ENCODE measurements at regions not wholly inside any gene's neighbourhood (a gene's known extent, or its start where the extent isn't known, plus 50 kb on each side); places are given as distances from the start of the nearest gene placed in this dataset.

DNA sequence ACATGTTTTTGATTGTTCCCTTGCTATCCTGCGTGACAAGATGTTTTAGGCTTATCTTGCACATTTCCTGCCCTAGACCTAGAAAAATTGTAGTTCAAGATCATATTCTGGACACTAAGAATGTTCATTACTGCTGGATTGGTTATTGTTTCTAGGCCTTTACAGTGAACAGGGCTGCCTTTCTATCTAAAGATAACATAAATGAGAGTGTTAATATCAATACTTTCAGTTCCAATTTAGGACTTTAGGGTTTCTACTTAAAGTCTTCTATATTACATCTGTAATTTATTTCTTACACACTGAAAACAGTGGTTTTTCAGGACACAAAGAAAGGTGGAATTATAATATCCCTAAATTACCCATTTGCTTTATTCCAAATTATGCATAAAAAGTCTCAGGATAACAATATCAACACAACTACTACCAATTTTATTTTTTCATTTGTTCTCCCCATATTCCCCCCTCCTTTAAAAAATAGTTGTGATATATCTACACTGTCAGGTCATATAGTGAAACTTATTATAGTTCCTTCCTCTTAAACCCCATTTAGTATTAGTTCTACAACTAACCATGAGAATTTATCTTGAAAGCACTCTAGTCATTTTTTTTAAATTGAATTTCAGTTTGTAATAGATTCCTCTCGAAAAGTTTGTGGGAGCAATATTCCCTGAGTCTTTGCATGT is 293.9 kb upstream of the RIOK2 start:
- Histone ChIP-seq H3K4me1 (ENCODE audit: control insufficient read depth, insufficient read depth, low read length) (no peaks in the 10 kb centered on the region), H4K8ac (ENCODE audit: low read depth in 2 of 2, low read length in 2 of 2) (no peak overlapping the region), H2BK120ac (ENCODE audit: low read depth, low read length) (no peak overlapping the region), H3K23ac (ENCODE audit: low read depth, low read length) (no peak overlapping the region), H3K79me1 (ENCODE audit: low read depth in 1 of 2, low read length in 2 of 2) (no peaks in the 10 kb centered on the region), H4K20me1 (ENCODE audit: insufficient read depth, low read length) (no peaks in the 10 kb centered on the region), H3K27ac (ENCODE audit: insufficient read depth, low read length) (no peak overlapping the region), H3K27me3 (ENCODE audit: control insufficient read depth, insufficient read depth, low read length) (no peaks in the 10 kb centered on the region), H3K9me3 (ENCODE audit: control insufficient read depth, insufficient read depth, low read length) (no peaks in the 10 kb centered on the region; the same call in 1 of the 2 replicates), H3K56ac (ENCODE audit: extremely low read depth, insufficient read depth, low read length) (no peak overlapping the region), H3K9ac (ENCODE audit: low read depth, low read length) (no peak overlapping the region), H2BK15ac (ENCODE audit: low read depth, low read length) (no peak overlapping the region), H4K91ac (ENCODE audit: insufficient read depth, low read depth, low read length) (no peak overlapping the region), H2BK5ac (ENCODE audit: low read depth, low read length, poor library complexity, severe bottlenecking) (no peak overlapping the region), H3K14ac (replicated peaks; ENCODE audit: low read depth, low read length) (no peak overlapping the region), H4K5ac (ENCODE audit: low read depth, low read length) (no peak overlapping the region), H3K4me2 (ENCODE audit: low read depth, low read length) (no peak overlapping the region), H3K18ac (ENCODE audit: low read depth, low read length) (no peak overlapping the region), H2BK20ac (ENCODE audit: low read depth, low read length) (no peak overlapping the region), H3K4ac (ENCODE audit: low read depth, low read length) (no peak overlapping the region), H2AFZ (replicated peaks; ENCODE audit: low read length, poor library complexity) (no peak overlapping the region), H3K9me1 (ENCODE audit: insufficient read depth, low read length) (no peaks in the 10 kb centered on the region), H2AK5ac (ENCODE audit: low read depth, low read length) (no peak overlapping the region), H3K36me3 (ENCODE audit: control insufficient read depth, insufficient read depth, low read length) (no peaks in the 10 kb centered on the region), H2AK9ac (replicated peaks; ENCODE audit: low read depth, low read length, poor library complexity) (no peak overlapping the region), H3K4me3 (ENCODE audit: insufficient read depth, low read depth, low read length) (no peak overlapping the region)
- ATAC-seq (ENCODE audit: low read depth): no peak
- dilution Hi-C loops (cut with HindIII; ENCODE audit: low sequenced_read_pairs, unreplicated experiment) (no loop called here), in situ Hi-C loops (cut with MboI; ENCODE audit: low sequenced_read_pairs) (no loop called here), intact Hi-C loops (cut with micrococcal nuclease) (no loop called here)
- POLR2A ChIA-PET (ENCODE audit: unreplicated experiment): interaction anchor here (0.6 kb wide), 1 partner anchor 34 kb away, joined by 8 read pairs; no protein-coding TSS in a partner anchor
- TF ChIP-seq RAD21 (IDR thresholded peaks at IDR 0.05; ENCODE audit: low read length) (no peak), MAZ (IDR thresholded peaks at IDR 0.05; ENCODE audit: borderline replicate concordance, low read depth, low read length) (no peak), FOS (IDR thresholded peaks at IDR 0.05; ENCODE audit: low read depth, low read length) (no peak), SMC3 (IDR thresholded peaks at IDR 0.05; ENCODE audit: low read depth, low read length) (no peak), CTCF (conservative IDR thresholded peaks at IDR 0.05; ENCODE audit: low read depth, low read length) (no peak), RCOR1 (IDR thresholded peaks at IDR 0.05; ENCODE audit: insufficient replicate concordance, low read length) (no peak), MAFK (IDR thresholded peaks at IDR 0.05; ENCODE audit: low read depth, low read length) (no peak), RFX5 (IDR thresholded peaks at IDR 0.05; ENCODE audit: low read depth, low read length) (no peak), NFE2L2 (IDR thresholded peaks at IDR 0.05; ENCODE audit: low read depth, low read length) (no peak), MXI1 (IDR thresholded peaks at IDR 0.05; ENCODE audit: borderline replicate concordance, low read depth, low read length) (no peak), CEBPB (IDR thresholded peaks at IDR 0.05; ENCODE audit: low read depth, low read length) (no peak), POLR2A (IDR thresholded peaks at IDR 0.05; ENCODE audit: low read depth, low read length) (no peak), BHLHE40 (IDR thresholded peaks at IDR 0.05; ENCODE audit: low read depth, low read length) (no peak)
- TF ChIP-seq, protein P1, sequence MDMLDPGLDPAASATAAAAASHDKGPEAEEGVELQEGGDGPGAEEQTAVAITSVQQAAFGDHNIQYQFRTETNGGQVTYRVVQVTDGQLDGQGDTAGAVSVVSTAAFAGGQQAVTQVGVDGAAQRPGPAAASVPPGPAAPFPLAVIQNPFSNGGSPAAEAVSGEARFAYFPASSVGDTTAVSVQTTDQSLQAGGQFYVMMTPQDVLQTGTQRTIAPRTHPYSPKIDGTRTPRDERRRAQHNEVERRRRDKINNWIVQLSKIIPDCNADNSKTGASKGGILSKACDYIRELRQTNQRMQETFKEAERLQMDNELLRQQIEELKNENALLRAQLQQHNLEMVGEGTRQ (IDR thresholded peaks at IDR 0.05; ENCODE audit: low read depth, low read length): no peak
- TF ChIP-seq, protein P2, sequence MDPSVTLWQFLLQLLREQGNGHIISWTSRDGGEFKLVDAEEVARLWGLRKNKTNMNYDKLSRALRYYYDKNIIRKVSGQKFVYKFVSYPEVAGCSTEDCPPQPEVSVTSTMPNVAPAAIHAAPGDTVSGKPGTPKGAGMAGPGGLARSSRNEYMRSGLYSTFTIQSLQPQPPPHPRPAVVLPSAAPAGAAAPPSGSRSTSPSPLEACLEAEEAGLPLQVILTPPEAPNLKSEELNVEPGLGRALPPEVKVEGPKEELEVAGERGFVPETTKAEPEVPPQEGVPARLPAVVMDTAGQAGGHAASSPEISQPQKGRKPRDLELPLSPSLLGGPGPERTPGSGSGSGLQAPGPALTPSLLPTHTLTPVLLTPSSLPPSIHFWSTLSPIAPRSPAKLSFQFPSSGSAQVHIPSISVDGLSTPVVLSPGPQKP (IDR thresholded peaks at IDR 0.05; ENCODE audit: borderline replicate concordance, low read depth, low read length): no peak
- CTCF ChIA-PET: no interaction called here
- no TSS peak for BruUV-seq (replicated peaks)
- no peak for DNase-seq
- no CpG with 5 or more reads among the region's 2 CpGs for WGBS, 2 experiments (ENCODE audit: extremely low coverage in 2 of 2, insufficient read length in 1 of 2)
